Stimulated activated naive CD8-positive, alpha-beta T cell treated with anti-CD3 and anti-CD28 coated beads, Interleukin-15, Interleukin-2, amounts not matched to agents 100 ng/mL and 50 ng/mL, for 24 hours (primary cell): ENCODE measurements at regions not wholly inside any gene's neighbourhood (a gene's known extent, or its start where the extent isn't known, plus 50 kb on each side); places are given as distances from the start of the nearest gene placed in this dataset.

Source experiments
- H3K27ac Mint-ChIP-seq: one replicate; pipeline ENCODE4 v1.8.0; 2021; ENCODE audit warnings: mild to moderate bottlenecking, mixed read lengths
- H3K27me3 Mint-ChIP-seq: one replicate; pipeline ENCODE4 v1.8.0; 2021; ENCODE audit warnings: mixed read lengths
- H3K36me3 Mint-ChIP-seq: one replicate; pipeline ENCODE4 v1.8.0; 2021; ENCODE audit warnings: low read depth, mixed read lengths
- H3K4me1 Mint-ChIP-seq: one replicate; pipeline ENCODE4 v1.8.0; 2021; ENCODE audit warnings: low read depth, mixed read lengths
- H3K4me3 Mint-ChIP-seq: one replicate; pipeline ENCODE4 v1.8.0; 2021; ENCODE audit warnings: mild to moderate bottlenecking, mixed read lengths
- H3K9me3 Mint-ChIP-seq: one replicate; pipeline ENCODE4 v1.8.0; 2021; ENCODE audit warnings: mixed read lengths

DNA sequence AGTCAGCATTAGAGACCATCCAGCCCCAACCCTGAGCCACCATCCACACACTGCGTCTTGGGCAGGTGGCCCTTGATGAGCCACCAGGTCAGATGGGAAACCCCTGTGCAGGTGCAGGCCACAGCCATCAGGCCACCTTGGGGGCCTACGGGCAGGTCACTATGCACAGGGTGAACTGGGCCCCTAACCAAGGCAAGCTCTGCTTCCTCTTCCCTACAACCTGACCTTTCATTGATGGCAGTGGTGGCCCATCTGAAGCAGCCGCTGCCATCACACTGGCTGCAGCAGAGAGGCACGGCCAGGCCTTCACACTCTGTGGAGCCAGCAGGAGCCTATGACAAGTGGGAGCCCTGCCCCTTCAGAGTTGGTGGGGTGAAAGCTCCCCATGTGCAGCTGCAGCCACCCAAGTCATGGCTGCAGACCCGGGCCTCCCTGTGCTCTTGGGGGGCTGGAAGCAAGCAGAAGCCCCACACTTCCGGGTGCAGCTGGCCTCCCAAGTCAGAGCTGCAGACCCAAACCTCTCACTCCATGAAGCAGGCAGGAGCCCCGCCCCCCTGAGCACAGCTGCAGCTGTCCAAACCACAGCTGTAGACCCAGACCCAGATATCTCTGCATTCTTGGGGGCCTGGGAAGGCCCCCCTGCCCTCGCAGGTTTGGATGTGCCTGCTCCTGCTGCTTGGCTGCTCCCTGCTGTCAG is 681.5 kb downstream of the MATN1 start:
- Mint-ChIP-seq H3K36me3 (no peaks in the 10 kb centered on the region), H3K27ac (no peak overlapping the region), H3K9me3 (no peaks in the 10 kb centered on the region), H3K4me1 (no peaks in the 10 kb centered on the region), H3K4me3 (no peak overlapping the region), H3K27me3 (peaks cover 4% of the 10 kb centered on the region)

DNA sequence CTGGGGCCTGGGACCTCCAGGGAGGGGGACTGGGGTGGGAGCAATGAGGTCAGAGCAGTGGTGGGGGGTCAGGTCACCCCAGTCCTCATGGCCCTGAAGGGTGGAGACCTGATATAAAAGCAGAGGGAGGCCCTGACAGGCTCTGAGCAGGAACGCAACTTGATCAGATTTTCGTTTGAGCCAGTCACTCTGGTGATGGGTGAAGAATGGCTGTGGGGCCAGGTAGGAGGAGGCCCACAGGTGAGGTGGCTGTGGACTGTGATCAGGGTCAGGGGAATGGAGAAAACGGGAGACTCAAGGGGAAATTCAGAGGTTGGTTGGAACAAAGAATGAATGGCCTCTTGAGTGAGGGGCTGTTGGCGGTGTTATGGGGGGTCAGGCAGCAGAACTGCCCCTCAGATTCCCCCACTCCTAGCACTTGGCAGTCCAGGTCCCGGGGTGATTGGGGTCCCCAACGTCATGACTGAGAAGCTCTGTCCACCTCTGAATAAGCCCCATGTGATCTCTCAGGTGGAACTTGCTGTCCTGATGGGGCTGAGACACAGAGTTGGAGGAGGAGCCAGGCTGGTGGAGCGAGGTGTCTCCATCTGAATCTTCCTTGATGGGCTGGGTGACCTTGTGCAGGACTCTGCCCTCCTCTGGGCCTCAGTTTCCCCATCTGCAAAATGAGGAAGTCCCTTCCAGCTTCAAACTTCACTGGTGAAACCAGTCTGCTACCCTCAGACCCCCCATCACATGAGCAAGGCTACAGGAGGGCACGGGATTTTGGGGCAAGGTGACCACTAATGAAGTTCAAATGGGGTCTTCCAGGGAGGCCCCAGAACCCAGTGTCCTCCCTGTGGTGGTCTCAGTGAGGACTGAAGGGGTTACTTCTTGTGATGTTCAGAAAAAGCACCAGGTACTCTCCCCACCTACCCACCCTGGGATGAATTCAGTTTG is 683.0 kb downstream of the MATN1 start:
- peaks cover 4% of the 10 kb centered on the region for H3K27me3 Mint-ChIP-seq
- no peaks in the 10 kb centered on the region for H3K9me3 Mint-ChIP-seq
- no peak overlapping the region for H3K4me3 Mint-ChIP-seq
- no peaks in the 10 kb centered on the region for H3K36me3 Mint-ChIP-seq
- H3K27ac Mint-ChIP-seq = no peak overlapping the region
- no peaks in the 10 kb centered on the region for H3K4me1 Mint-ChIP-seq

DNA sequence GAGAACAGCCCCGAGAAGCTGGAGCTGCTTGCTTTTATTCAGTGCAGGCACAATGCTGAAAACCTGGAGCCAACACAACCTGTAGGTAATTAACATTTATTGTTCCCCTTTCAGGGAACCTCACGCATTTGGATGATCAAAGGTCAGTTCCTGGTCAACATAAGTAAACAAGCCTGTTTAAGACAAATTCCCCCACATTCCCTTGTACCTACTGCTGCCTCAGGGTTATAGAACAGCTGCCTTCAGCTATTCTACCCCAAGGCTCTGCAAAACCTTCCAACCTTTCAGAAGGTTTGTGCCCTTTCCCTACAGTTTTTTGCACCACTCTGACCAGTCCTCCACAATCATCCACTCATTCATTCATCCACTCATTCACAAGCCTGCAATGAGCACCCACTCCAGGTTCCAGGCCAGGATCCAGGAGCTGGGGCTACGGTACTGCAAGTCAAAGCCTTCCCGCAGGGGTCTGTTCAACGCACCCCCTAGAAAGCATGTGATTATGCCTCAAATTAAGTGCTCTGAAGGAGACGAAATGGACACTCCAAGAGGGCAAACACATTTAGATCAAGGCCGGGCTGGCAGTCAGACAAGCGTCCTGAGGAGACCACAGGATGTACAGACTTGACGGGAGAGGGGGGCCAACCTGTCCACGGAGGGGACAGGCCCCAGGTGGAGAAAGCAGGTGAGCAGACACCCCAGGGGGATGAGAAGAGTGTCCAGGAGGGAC is 683.9 kb downstream of the MATN1 start:
- H3K27me3 Mint-ChIP-seq = peaks cover 4% of the 10 kb centered on the region
- H3K27ac Mint-ChIP-seq = no peak overlapping the region
- no peaks in the 10 kb centered on the region for H3K9me3 Mint-ChIP-seq
- no peaks in the 10 kb centered on the region for H3K4me1 Mint-ChIP-seq
- H3K36me3 Mint-ChIP-seq = no peaks in the 10 kb centered on the region
- no peak overlapping the region for H3K4me3 Mint-ChIP-seq

DNA sequence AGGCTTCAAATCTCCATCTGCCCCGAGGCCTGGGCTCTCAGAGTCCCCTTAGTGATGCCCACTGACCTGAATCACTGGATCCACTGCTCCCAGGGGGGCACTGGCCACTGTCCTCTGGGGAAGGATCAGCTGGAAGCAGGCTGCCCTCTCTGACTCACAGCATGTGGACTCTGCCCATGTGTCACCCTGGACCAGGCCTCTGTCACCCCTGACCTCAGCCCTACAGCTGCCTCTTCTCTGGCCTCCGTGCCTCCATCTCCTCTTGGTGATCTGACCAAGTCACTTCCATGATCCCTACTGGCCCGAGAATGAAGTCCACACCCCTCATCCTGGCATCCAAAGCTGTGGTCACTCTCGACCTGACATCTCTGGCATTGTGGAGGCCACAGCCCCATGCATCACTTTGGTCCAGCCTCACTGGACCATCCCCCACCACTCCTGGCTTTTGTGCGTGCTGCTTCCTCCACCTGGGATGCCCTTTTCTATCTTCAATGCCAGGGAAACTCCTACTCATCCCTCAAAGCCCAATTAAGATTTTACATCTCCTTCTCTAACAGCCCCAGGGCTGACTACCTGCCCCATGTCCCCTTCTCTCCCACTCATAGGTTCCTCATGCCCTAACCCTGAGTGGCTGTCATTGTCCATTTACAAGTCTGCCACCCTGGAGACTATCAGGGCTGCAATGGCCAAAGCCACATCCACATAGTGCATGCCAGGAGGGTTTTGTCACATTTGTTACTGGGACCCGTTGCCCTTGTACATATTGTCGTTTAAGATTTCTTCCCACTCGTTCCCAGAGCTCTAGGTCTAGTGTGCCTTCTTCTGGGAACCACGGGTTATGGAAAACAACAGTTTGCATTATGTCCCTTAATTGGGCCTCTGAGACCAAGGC is 685.0 kb downstream of the MATN1 start:
- Mint-ChIP-seq H3K4me1 (no peaks in the 10 kb centered on the region), H3K4me3 (no peak overlapping the region), H3K27ac (no peak overlapping the region), H3K27me3 (peaks cover 4% of the 10 kb centered on the region), H3K36me3 (no peaks in the 10 kb centered on the region), H3K9me3 (no peaks in the 10 kb centered on the region)

DNA sequence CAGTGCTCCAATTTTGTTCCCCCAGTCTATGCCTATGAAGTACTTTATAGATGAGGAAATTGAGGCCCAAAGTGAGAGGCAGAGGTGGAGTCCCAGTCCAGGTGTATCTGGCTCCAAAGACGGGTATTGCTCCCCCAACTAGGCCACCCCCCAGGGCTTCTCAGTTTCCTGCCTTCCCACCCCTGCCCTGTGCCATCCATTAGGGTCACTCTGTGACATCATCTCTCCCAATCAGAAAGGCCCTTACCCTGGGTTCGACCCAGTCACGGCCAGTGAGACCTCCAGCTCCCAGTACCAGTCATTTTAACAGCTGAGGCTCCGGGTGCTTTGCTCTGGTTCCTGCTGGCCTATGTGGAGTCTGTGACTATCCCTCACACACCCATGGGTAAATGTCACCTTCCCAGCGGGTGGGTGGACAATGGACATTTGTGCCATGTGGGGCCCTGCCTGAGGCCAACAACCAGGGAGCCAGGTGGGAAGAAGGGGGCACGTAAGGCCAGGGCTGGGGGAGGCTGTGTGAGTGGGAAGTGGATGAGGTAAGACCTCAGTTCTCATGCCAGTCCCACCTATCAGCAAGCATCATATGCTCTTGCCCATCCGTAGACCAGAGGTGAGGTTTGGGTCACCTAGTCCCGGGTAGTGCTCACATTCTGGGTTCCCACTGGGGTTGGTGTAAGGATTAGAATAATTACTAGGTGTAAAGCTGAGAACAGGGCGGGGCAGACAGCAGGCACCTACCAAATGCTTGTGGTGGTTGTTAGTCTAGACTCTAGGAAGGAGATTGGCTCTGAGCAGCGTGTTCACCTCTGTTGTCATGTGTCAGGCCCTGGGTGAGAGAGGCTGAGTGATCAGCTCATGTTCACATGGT is 685.9 kb downstream of the MATN1 start:
- Mint-ChIP-seq H3K27ac (no peak overlapping the region), H3K4me3 (no peak overlapping the region), H3K4me1 (no peaks in the 10 kb centered on the region), H3K27me3 (peaks cover 4% of the 10 kb centered on the region), H3K36me3 (no peaks in the 10 kb centered on the region), H3K9me3 (peaks cover 4% of the 10 kb centered on the region)

DNA sequence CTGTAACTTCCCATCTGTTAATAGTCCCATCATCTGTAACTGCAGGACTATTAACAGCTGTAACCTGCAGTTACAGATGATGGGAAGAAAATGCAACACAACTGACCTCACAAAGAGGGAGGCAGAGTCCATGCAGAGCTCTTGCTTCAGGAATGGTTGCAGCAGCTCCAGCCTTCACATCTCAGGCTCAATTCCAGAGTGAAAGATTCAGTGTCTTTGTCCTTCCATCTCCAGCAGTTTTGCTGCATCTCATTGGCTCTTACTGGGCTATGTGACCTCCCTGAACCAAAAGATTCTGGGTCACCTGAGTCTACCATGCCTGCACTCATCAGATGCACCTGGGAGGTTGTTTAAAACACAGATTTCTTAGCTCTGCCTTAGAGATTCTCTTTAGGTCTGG is 686.7 kb downstream of the MATN1 start:
- peaks cover 8% of the 10 kb centered on the region for H3K9me3 Mint-ChIP-seq
- H3K4me1 Mint-ChIP-seq = no peaks in the 10 kb centered on the region
- peaks cover 4% of the 10 kb centered on the region for H3K27me3 Mint-ChIP-seq

DNA sequence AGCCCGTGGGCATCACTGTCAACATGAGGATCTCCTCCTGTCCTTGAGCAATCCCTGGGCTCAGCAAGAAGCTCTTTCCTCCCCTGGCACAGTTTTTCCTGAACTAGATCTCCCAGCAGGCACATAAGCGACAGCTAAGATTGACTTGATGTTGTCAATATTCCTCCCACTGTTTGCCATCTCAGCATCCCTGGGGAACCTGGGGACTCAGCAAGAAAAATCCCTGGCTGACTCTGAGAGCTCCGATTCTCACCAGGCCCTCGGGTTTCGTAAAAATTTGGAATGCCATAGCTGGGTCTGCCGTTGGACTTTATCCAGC is 687.2 kb downstream of the MATN1 start:
- no peaks in the 10 kb centered on the region for H3K4me1 Mint-ChIP-seq

More for the DNA sequence above, 686.7 kb downstream of the MATN1 start:
- no peaks in the 10 kb centered on the region for H3K36me3 Mint-ChIP-seq
- no peak overlapping the region for H3K4me3 Mint-ChIP-seq
- H3K27ac Mint-ChIP-seq = no peak overlapping the region

DNA sequence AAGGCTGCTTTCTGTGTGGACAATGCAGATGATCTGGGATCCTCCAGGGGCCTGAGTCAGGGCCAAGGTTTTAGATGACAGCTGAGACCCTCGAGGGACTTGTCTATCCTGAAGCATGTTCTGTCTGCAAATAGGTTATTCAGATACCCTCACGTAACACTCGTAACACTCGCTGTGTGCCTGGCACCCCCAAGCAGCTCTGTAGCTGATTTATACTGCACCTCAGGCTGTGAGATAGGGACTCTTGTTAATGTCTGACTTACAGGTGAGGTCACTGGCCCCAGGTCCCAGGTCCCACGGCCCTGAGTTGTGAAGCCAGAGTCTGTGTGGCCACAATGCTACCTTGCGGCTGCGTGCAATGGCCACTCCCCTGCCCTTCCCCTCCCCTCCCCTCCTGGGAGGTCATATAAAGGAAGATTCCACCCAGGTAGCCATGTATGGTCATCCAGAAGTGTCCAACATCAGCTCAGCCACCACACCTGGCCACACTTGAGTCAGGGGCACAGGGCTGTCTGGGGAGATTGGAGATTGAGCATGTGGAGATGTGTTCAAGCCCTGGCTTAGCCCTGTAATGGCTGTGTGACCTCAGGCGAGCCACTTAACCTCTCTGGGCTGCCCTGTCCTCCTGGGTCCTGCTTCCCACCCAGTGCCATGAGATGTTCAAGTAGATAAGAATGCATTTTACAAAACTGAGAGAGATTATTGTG is 687.7 kb downstream of the MATN1 start:
- H3K9me3 Mint-ChIP-seq = peaks cover 8% of the 10 kb centered on the region
- H3K27ac Mint-ChIP-seq = no peak overlapping the region
- no peaks in the 10 kb centered on the region for H3K4me1 Mint-ChIP-seq
- no peaks in the 10 kb centered on the region for H3K36me3 Mint-ChIP-seq
- H3K4me3 Mint-ChIP-seq = no peak overlapping the region
- H3K27me3 Mint-ChIP-seq = peaks cover 4% of the 10 kb centered on the region

More for the DNA sequence above, 687.2 kb downstream of the MATN1 start:
- no peak overlapping the region for H3K4me3 Mint-ChIP-seq
- peaks cover 4% of the 10 kb centered on the region for H3K27me3 Mint-ChIP-seq
- no peaks in the 10 kb centered on the region for H3K36me3 Mint-ChIP-seq
- H3K9me3 Mint-ChIP-seq = peaks cover 8% of the 10 kb centered on the region
- no peak overlapping the region for H3K27ac Mint-ChIP-seq

DNA sequence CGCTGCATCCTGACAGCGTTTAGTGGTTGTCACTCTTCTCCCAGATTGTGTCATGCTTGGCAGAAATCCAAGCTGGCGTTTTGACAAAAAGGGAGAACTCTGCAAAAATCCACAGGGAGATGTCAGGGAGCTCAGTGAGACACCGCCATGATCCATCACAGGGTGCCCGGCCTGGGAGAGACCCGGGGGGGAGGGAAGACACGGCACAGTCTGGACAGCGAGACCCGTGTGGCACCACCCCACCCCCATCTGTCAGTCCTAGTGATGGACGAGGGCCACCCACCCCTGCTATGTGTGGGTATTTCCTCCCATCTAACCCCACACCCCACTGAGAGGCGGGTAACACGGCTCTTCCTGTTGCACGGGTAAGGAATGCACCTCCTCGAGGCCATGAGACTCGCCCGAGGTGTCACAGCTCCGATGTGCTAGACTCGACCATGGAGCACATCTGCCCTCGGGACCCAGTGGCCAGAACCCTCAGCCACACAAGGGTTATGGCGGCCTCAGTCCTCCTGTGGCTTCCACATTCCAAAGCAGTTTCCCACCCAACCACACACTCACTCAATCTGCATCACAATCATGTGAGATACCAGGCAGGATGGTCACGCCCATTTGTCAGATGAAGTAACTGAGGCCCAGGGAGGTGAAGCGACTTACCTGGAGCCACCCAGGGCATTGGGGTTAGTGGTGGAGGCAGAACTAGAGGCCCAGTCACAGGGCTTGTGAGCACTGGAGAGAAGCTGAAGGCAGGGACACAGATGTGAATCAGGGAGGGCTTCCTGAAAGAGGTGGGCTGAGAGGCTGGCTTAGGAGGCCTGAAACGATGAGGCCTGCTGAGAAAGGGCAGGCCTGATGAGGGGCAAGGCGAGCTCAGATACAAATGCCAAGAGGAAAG is 688.5 kb downstream of the MATN1 start:
- Mint-ChIP-seq H3K27me3 (peaks cover 10% of the 10 kb centered on the region), H3K9me3 (peaks cover 8% of the 10 kb centered on the region), H3K4me1 (no peaks in the 10 kb centered on the region), H3K4me3 (no peak overlapping the region), H3K36me3 (no peaks in the 10 kb centered on the region), H3K27ac (no peak overlapping the region)

DNA sequence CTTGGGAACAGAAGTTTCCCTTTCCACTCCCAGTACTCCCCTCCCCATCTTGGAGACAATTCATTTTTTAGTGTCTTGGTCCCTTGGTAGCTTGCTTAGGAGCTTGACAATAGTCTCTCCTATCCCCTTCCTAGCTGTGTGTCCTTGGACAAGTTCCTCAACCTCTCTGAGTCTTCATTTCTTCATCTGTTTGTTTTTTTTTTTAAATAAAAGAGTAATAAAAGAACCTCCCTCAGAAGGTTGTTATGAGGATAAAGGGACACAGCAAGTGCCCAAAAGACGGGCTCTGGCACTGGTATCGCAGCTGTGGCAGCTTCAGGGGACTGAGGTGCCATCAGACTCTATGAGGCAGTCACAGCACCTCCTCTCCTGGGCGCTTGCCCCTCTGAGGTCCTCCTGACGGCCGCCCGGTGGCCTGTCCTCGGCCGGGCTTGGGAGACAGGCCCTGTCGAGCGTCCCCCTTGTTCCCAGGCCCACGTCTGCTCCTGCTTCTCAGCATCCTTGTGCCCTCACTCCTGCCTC is 689.2 kb downstream of the MATN1 start:
- H3K36me3 Mint-ChIP-seq = no peaks in the 10 kb centered on the region
- H3K27me3 Mint-ChIP-seq = peaks cover 13% of the 10 kb centered on the region
- no peak overlapping the region for H3K4me3 Mint-ChIP-seq
- H3K9me3 Mint-ChIP-seq = peaks cover 8% of the 10 kb centered on the region
- no peaks in the 10 kb centered on the region for H3K4me1 Mint-ChIP-seq
- no peak overlapping the region for H3K27ac Mint-ChIP-seq

DNA sequence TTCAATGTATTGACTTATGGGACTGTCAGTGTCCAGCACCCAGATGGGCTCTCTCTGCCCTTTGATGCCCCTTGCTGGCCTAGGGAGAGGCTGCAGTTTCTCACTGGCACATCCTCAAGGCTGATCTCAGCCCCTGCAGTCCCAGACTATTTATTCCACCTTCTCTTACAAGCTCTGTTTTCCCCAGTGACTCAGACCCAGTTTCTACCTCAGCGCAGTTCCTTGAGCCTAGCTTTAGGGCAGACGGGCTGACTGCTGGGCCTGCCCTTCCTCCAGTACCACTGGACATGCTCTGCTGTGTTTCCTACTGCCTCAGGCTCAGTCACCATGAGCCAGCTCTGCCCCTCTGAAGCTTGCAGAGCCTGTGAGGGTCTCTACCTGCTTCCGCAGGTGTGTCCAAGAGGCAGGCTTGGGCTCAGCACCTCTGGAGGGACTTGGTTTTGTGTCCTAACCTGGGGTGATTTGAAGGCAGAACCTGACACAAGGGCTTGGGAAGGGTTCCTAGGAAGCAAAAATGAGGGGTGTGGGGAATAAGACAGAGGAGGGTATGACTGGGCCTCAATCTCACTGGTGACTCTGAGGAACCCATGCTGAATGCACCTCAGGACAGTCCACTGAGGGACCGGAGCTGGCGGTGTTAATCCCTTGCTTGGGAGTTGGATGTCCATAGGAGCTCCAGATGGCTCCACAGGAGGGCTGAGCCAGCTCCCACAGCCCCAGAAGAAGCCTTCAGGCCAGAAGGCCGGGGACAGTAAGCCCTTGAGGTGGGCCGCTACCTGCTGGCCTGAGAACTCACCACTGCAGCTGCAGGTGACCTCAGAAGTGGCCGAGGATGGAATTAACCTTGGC is 689.9 kb downstream of the MATN1 start:
- Mint-ChIP-seq H3K9me3 (peaks cover 8% of the 10 kb centered on the region), H3K36me3 (no peaks in the 10 kb centered on the region), H3K27me3 (peaks cover 13% of the 10 kb centered on the region), H3K4me1 (no peaks in the 10 kb centered on the region), H3K4me3 (no peak overlapping the region), H3K27ac (no peak overlapping the region)

DNA sequence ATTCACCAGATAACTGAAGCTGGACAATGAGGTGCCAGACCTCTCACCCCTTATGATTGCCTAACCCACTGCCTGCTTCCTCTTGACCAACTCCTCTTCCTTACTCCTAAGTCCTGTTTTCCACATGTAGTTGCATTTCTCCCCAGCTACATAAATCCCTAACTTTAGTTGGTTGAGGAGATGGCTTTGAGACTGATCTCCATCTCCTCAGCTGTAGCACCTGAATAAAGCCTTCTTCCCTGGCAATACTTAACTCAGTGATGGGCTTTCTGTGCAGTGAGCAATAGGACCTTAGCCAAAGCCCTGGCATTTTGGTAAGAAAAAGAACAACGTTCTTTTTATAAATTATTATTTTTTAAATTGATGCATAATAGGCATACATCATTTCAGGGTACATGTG is 691.1 kb downstream of the MATN1 start:
- Mint-ChIP-seq H3K27ac (no peak overlapping the region), H3K4me3 (no peak overlapping the region), H3K27me3 (peaks cover 21% of the 10 kb centered on the region), H3K9me3 (peaks cover 8% of the 10 kb centered on the region), H3K36me3 (no peaks in the 10 kb centered on the region), H3K4me1 (no peaks in the 10 kb centered on the region)
